ENCODE measurements at regions not wholly inside any gene's neighbourhood (a gene's known extent, or its start where the extent isn't known, plus 50 kb on each side); places are given as distances from the start of the nearest gene placed in this dataset.
"Not testable (repeated sequence)": the region's sequence is repeated elsewhere in the genome, so short reads cannot be mapped to it uniquely, and the experiment has no call there.

GRCh38 chr16:22625967-22626366, 115.3 kb downstream of the NPIPB5 start:
- no peak for DNase-seq (ENCODE audit: low spot score)

- no peak for DNase-seq (ENCODE audit: low spot score)
Measured at GRCh38 chr16:22627043-22627442, 116.4 kb downstream of the NPIPB5 start.

- no peak for DNase-seq (ENCODE audit: low spot score)
Measured at GRCh38 chr16:22628994-22629393, 118.3 kb downstream of the NPIPB5 start.

GRCh38 chr16:22630242-22630641, 119.6 kb downstream of the NPIPB5 start:
- no peak for DNase-seq (ENCODE audit: low spot score)

- DNase-seq (ENCODE audit: low spot score) = no peak
Measured at GRCh38 chr16:22631264-22631663, 120.6 kb downstream of the NPIPB5 start.

DNA sequence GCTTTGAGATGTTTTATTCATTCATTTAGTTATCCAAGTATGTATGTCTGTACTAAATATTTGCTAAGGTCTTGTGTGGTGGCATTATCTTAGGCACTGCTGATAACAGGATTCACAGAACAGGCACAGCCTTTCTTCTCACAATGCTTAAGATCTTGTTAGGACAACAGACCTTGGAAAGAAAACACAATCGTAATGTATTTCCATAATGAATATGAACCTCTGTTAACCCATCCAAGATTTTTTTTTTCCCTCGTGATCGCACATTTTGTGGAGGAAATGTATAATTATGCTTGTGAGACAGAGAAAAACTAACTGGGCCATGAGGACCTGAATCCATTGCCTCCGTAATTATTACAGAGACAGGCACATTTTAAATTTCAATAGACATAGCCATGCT, 121.9 kb downstream of the NPIPB5 start:
- DNase-seq (ENCODE audit: low spot score) = no peak

DNA sequence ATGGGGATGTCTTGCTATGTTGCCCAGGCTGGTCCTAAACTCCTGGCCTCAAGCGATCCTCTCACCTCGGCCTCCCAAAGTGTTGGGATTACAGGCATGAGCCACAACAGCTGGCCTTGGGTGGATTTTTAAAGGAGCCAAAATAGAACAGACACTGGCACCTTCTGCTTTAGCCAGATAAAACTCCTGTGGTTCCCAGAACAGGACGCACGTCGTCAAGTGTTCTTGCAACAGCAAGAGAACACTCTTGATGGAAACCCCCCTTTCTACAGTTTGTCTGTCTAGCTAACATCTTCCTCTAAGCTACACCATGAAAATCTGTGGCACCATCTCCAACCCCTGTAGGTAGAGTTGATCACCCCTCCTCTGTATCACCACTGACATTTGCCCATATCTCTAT, 122.6 kb downstream of the NPIPB5 start:
- DNase-seq (ENCODE audit: low spot score) = no peak

GRCh38 chr16:22633799-22634198, 123.1 kb downstream of the NPIPB5 start:
- no peak for DNase-seq (ENCODE audit: low spot score)

DNA sequence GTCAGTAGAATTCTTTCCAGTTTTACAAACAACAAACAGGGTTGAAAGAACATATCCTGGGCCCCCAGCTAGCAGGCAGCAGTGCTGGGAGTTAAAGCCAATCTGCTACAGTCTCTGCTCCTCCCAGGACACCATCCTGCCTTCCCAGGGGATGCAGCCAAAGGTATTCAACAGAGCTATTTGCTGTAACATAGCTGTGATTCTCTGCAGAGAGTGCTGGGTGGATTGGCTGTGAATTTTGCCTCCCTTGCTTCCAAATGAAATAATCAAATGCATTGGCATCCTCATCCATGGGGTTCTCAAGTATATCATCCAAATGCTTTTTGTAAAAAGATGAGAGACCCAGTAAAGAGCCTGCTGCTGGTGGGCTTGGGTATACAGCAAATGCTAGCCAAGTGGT, 124.3 kb downstream of the NPIPB5 start:
- DNase-seq (ENCODE audit: low spot score) = no peak

- DNase-seq (ENCODE audit: low spot score) = no peak
Measured at GRCh38 chr16:22635357-22635761, 124.7 kb downstream of the NPIPB5 start.

GRCh38 chr16:22635801-22636200, 125.1 kb downstream of the NPIPB5 start:
- DNase-seq (ENCODE audit: low spot score) = no peak

DNA sequence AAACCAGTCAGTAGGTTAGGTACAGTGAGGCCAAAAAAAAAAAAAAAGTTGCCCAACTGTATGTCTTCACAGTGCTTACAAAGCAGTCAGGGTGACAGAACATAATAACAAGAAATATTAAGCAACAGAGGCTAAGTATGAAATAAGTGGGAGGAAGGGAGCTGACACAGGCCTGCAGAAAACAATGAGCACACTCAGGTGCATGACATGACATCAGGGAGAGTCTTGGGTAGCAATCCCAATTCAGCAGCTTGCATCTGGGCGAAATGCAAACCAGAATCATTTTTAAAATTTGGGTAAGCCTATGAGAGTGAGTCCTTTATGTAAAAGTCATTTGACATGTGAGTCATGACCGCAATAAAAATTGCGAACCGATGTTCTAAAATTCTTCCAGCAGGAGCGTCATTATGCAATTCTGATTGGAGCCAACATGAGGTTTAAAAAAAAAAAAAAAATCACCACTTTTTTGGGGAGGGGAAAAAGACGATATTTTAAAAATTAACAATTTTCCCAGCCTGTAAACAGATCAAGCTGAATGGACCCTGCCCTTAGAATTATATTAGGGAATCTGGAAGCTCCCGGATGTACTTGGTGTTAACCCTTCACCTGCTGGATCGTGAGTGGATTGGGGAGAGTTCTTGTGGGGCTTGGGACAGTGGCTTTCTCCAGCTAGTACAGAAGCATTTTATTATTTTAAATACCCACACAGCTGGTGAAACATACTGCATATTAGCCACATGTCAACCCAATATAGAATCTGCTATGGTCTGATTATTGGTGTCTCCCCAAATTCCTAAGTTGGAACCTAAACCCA, 127.9 kb downstream of the NPIPB5 start:
- no peak for DNase-seq (ENCODE audit: low spot score)

DNA sequence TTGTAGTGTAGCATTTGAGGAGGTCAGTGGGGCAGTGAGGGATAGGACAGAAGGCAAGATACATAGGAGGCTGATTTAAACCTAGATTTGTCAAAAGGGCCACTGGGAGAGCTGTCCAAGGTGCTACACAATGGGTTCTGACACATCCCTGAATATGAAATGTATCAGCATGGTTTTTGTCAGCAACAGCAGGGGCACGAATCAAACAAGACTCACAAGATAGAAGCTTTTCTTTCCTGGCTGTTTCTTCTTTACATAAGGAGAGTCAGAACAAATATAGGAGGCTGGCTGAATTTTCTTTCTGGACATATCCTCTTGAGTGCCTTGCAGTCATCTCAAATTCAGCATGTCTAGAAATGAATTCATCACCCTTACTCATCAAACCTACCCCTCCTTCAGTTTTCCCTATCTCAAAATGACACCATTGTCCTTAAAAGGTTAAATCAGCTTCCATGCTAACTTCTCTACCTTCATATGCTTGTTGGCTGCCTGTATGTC, 130.5 kb downstream of the NPIPB5 start:
- no peak for DNase-seq (ENCODE audit: low spot score)

- DNase-seq (ENCODE audit: low spot score) = no peak
Measured at GRCh38 chr16:22642416-22643088, 131.9 kb downstream of the NPIPB5 start.

GRCh38 chr16:22643203-22643602, 132.5 kb downstream of the NPIPB5 start:
- DNase-seq (ENCODE audit: low spot score) = not testable (repeated sequence)

DNA sequence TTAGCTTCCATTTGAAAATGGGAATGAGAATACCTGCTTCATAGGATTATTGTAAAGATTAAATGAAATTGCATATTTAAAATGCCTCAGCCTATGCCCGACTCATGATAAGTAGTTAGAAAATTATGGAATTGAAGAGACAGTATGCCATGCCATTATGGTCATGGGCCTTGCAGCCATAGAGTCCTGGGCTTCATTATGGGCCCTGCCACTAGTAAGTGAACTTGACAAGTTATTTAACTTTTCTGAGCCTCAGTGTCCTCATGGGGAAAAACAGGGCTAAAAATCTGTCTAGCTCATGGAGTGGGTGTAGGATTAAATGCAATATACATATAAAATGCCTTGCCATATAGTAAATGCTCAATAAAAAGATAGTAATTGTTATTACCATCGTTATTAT, 133.2 kb downstream of the NPIPB5 start:
- DNase-seq (ENCODE audit: low spot score) = no peak

- no peak for DNase-seq (ENCODE audit: low spot score)
Measured at GRCh38 chr16:22645868-22646267, 135.2 kb downstream of the NPIPB5 start.

GRCh38 chr16:22646948-22647556, 136.4 kb downstream of the NPIPB5 start:
- no peak for DNase-seq (ENCODE audit: low spot score)

GRCh38 chr16:22648141-22648540, 137.4 kb downstream of the NPIPB5 start:
- DNase-seq (ENCODE audit: low spot score) = no peak

GRCh38 chr16:22648941-22649340, 138.2 kb downstream of the NPIPB5 start:
- no peak for DNase-seq (ENCODE audit: low spot score)

- DNase-seq (ENCODE audit: low spot score) = not testable (repeated sequence)
Measured at GRCh38 chr16:22651111-22651817, 140.6 kb downstream of the NPIPB5 start.

DNA sequence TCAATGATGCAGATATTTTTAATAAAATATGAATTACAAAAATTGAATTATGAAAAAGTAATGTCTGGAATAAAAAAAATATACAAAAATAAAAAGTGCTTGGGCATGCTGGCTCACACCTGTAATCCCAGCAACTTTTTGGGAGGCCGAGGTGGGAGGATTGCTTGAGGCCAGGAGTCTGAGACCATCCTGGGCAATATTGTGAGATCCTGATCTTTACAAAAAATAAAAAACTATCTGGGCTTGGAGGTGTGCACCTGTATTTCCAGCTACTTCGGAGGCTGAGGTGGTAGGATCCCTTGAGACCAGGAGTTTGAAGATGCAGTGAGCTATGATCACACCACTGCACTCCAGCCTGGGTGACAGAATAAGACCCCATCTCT, 141.8 kb downstream of the NPIPB5 start:
- no peak for DNase-seq (ENCODE audit: low spot score)
